GM10266 (cell line): ENCODE measurements at regions not wholly inside any gene's neighbourhood (a gene's known extent, or its start where the extent isn't known, plus 50 kb on each side); places are given as distances from the start of the nearest gene placed in this dataset.
"Not testable (repeated sequence)": the region's sequence is repeated elsewhere in the genome, so short reads cannot be mapped to it uniquely, and the experiment has no call there.

ENCODE experiments used
- DNase-seq: peaks from one replicate; pipeline ENCODE4 v3.0.0; 2012; ENCODE audit errors: extremely low spot score
- CTCF ChIP-seq: IDR thresholded peaks from 2 replicates; pipeline ENCODE4 v1.5.1; 2012; ENCODE audit warnings: mild to moderate bottlenecking, low read depth; ENCODE audit not compliant: control insufficient read depth, insufficient read depth; ENCODE audit errors: missing control alignments

GRCh38 chr12:3420693-3421092 is 70.3 kb upstream of the PRMT8 start:
- DNase-seq: no peak
- TF ChIP-seq CTCF: no peak

- DNase-seq: no peak
- no peak for TF ChIP-seq CTCF
Measured at GRCh38 chr12:3421191-3421978, 69.6 kb upstream of the PRMT8 start.

- not testable (repeated sequence) for DNase-seq
Measured at GRCh38 chr12:3424796-3425195, 66.2 kb upstream of the PRMT8 start.

GRCh38 chr12:3427956-3428355 is 63.0 kb upstream of the PRMT8 start:
- no peak for TF ChIP-seq CTCF
- no peak for DNase-seq

- no peak for TF ChIP-seq CTCF
- DNase-seq: no peak
Measured at GRCh38 chr12:3428631-3429030, 62.4 kb upstream of the PRMT8 start.

- not testable (repeated sequence) for DNase-seq
Measured at GRCh38 chr12:3429523-3429922, 61.5 kb upstream of the PRMT8 start.

- no peak for TF ChIP-seq CTCF
- no peak for DNase-seq
Measured at GRCh38 chr12:3431686-3432085, 59.3 kb upstream of the PRMT8 start.

- DNase-seq: no peak
- no peak for TF ChIP-seq CTCF
Measured at GRCh38 chr12:3432176-3432742, 58.7 kb upstream of the PRMT8 start.
